ENCODE measurements at regions not wholly inside any gene's neighbourhood (a gene's known extent, or its start where the extent isn't known, plus 50 kb on each side); places are given as distances from the start of the nearest gene placed in this dataset.
A peak's percentile ranks its signal among the peaks of the same experiment; 100 is the strongest.

GRCh38 chr12:108462686-108463085 is 52.4 kb upstream of the FICD start:
- DNase-seq: no peak

- no peak for DNase-seq
Observed at GRCh38 chr12:108461058-108461660, 53.9 kb upstream of the FICD start.

GRCh38 chr12:108459149-108459548 is 55.9 kb upstream of the FICD start:
- no peak for DNase-seq

- no peak for DNase-seq
Observed at GRCh38 chr12:108457734-108458361, 57.2 kb upstream of the FICD start.

- peak; percentile 63 for DNase-seq
Observed at GRCh38 chr12:108457006-108457733, 57.9 kb upstream of the FICD start.

GRCh38 chr12:108455706-108456105 is 59.4 kb upstream of the FICD start:
- DNase-seq: no peak

- no peak for DNase-seq
Observed at GRCh38 chr12:108454539-108455139, 60.4 kb upstream of the FICD start.

- no peak for DNase-seq
Observed at GRCh38 chr12:108449478-108449877, 65.6 kb upstream of the FICD start.

- DNase-seq: no peak
Observed at GRCh38 chr12:108448246-108448645, 66.8 kb upstream of the FICD start.

GRCh38 chr12:108447168-108447832 is 67.8 kb upstream of the FICD start:
- DNase-seq: peak; percentile 17

- peak; percentile 2 for DNase-seq
Observed at GRCh38 chr12:108446766-108447165, 68.3 kb upstream of the FICD start.

GRCh38 chr12:108442910-108443309 is 72.2 kb upstream of the FICD start:
- DNase-seq: no peak

- DNase-seq: no peak
Observed at GRCh38 chr12:108442067-108442466, 73.0 kb upstream of the FICD start.

- DNase-seq: no peak
Observed at GRCh38 chr12:108441549-108441948, 73.5 kb upstream of the FICD start.

- no peak for DNase-seq
Observed at GRCh38 chr12:108440736-108441135, 74.3 kb upstream of the FICD start.

- DNase-seq: no peak
Observed at GRCh38 chr12:108438667-108439066, 76.4 kb upstream of the FICD start.

- no peak for DNase-seq
Observed at GRCh38 chr12:108432423-108433121, 82.5 kb upstream of the FICD start.

- no peak for DNase-seq
Observed at GRCh38 chr12:108430926-108431325, 84.2 kb upstream of the FICD start.

GRCh38 chr12:108430245-108430644 is 84.8 kb upstream of the FICD start:
- DNase-seq: peak; percentile 19

GRCh38 chr12:108425238-108425795 is 86.2 kb upstream of the CMKLR1 start:
- peak; percentile 18 for DNase-seq

- no peak for DNase-seq
Observed at GRCh38 chr12:108424816-108425215, 85.7 kb upstream of the CMKLR1 start.

GRCh38 chr12:108424026-108424425 is 84.9 kb upstream of the CMKLR1 start:
- no peak for DNase-seq

Measured in fibroblast of skin of scalp (primary cell).